ENCODE measurements at regions not wholly inside any gene's neighbourhood (a gene's known extent, or its start where the extent isn't known, plus 50 kb on each side); places are given as distances from the start of the nearest gene placed in this dataset.

- TF ChIP-seq CTCF (IDR thresholded peaks at IDR 0.05; ENCODE audit: low read length) = no peak
- no peak for TF ChIP-seq EZH2phosphoT487 (IDR thresholded peaks at IDR 0.05; ENCODE audit: low read length)
- no peak for TF ChIP-seq EZH2 (optimal IDR thresholded peaks at IDR 0.05; ENCODE audit: low read depth, low read length)
Observed at GRCh38 chr12:13697973-13698372, 283.4 kb downstream of the GRIN2B start.

All from MM.1S (cell line).